ENCODE measurements at regions not wholly inside any gene's neighbourhood (a gene's known extent, or its start where the extent isn't known, plus 50 kb on each side); places are given as distances from the start of the nearest gene placed in this dataset.

DNA sequence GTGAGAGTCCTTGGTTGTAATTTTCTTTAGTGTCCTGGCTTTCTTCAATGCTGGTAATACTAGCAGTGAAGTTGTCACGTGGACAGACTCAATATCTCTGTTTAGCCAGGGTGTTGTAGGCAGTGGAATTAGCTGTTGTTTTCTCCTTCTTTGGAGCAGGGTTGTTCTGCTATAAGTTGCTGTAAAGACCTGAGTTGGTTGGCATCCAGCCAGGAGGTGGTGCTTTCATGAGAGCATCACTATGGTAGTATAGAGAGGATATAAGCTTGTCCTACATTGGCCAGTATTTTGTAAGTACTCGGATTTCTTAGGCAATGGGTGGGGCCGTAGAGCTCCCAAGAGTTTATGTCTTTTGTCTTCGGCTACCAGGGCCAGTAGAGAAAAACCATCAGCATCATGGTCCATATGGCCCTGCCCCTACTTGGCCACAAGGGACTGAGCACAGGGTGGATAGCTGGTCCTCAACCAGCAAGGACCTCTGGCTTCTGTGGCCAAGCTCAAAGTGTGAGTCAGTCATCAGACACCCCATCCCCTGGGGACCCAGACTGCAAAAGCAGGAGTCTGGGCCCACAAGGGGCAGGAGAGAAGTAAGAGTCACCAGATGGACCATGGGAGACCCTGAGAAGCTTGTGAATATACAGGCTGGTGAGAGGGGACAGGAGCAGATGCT, 127.9 kb upstream of the NXT1 start:
- TF ChIP-seq, protein P1, sequence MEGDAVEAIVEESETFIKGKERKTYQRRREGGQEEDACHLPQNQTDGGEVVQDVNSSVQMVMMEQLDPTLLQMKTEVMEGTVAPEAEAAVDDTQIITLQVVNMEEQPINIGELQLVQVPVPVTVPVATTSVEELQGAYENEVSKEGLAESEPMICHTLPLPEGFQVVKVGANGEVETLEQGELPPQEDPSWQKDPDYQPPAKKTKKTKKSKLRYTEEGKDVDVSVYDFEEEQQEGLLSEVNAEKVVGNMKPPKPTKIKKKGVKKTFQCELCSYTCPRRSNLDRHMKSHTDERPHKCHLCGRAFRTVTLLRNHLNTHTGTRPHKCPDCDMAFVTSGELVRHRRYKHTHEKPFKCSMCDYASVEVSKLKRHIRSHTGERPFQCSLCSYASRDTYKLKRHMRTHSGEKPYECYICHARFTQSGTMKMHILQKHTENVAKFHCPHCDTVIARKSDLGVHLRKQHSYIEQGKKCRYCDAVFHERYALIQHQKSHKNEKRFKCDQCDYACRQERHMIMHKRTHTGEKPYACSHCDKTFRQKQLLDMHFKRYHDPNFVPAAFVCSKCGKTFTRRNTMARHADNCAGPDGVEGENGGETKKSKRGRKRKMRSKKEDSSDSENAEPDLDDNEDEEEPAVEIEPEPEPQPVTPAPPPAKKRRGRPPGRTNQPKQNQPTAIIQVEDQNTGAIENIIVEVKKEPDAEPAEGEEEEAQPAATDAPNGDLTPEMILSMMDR (IDR thresholded peaks at IDR 0.05): no peak
- TF ChIP-seq POLR2A (IDR thresholded peaks at IDR 0.05) (no peak), EP300 (IDR thresholded peaks at IDR 0.05; ENCODE audit: low read depth) (no peak), POLR2AphosphoS5 (IDR thresholded peaks at IDR 0.05) (no peak)

Data from transverse colon (tissue), 4 donors.